Left ventricle myocardium inferior (tissue), 1 donor: ENCODE measurements at regions not wholly inside any gene's neighbourhood (a gene's known extent, or its start where the extent isn't known, plus 50 kb on each side); places are given as distances from the start of the nearest gene placed in this dataset.

Source experiments
- DNase-seq: peaks from one replicate; pipeline ENCODE4 v3.0.0-alpha.2; 2020
- H3K27ac ChIP-seq: fragments of 200-600 bp; replicated peaks from 2 replicates; pipeline ENCODE4 v1.8.0; 2021
- H3K27me3 ChIP-seq: fragments of 200-600 bp; 2 replicates; pipeline ENCODE4 v1.8.0; 2021; ENCODE audit warnings: low read depth
- H3K36me3 ChIP-seq: fragments of 200-600 bp; 2 replicates; pipeline ENCODE4 v1.8.0; 2021
- H3K4me1 ChIP-seq: fragments of 200-600 bp; 2 replicates; pipeline ENCODE4 v1.8.0; 2021
- H3K4me3 ChIP-seq: fragments of 200-600 bp; 2 replicates; pipeline ENCODE4 v1.8.0; 2021; ENCODE audit warnings: mild to moderate bottlenecking, moderate library complexity
- H3K9me3 ChIP-seq: fragments of 200-600 bp; replicated peaks from 2 replicates; pipeline ENCODE4 v1.8.0; 2021
- intact Hi-C: fragments of 100-400 bp; cut with micrococcal nuclease; formaldehyde crosslinking; loops from one replicate; pipeline ENCODE4 v1.11.0; 2022
- TF ChIP-seq, protein P1 (sequence below): fragments of 200-600 bp; IDR thresholded peaks from 2 replicates; pipeline ENCODE4 v1.8.0; 2021; ENCODE audit warnings: antibody characterized with exemption, mild to moderate bottlenecking, borderline replicate concordance
- donor health status: DM: no; HTN: yes; CAD: no; lungs with severe emphysema.

DNA sequence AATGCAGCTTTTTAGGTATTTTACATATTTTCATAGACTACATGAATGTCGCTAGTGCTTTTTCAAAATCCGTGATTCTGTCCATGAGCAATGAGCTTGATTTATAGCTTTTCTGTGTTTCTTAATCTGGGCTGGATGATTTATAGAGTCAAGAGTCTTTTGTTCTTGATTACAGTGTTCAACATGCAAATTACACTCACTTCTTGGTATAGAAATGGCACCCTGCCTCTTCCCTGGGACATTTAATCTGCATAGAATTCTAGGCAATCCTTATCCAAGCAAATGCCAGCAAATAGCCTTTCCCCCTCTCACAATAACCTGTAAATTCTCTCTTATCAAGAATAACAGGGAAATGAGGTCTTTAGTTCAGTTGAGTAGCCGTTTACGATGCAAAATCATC lies 246.2 kb upstream of the SEMA3C start:
- TF ChIP-seq, protein P1, sequence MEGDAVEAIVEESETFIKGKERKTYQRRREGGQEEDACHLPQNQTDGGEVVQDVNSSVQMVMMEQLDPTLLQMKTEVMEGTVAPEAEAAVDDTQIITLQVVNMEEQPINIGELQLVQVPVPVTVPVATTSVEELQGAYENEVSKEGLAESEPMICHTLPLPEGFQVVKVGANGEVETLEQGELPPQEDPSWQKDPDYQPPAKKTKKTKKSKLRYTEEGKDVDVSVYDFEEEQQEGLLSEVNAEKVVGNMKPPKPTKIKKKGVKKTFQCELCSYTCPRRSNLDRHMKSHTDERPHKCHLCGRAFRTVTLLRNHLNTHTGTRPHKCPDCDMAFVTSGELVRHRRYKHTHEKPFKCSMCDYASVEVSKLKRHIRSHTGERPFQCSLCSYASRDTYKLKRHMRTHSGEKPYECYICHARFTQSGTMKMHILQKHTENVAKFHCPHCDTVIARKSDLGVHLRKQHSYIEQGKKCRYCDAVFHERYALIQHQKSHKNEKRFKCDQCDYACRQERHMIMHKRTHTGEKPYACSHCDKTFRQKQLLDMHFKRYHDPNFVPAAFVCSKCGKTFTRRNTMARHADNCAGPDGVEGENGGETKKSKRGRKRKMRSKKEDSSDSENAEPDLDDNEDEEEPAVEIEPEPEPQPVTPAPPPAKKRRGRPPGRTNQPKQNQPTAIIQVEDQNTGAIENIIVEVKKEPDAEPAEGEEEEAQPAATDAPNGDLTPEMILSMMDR, result no peak
- H3K4me1 ChIP-seq, result peaks cover 10% of the 10 kb centered on the region
- H3K36me3 ChIP-seq, result no peaks in the 10 kb centered on the region
- no peak overlapping the region for H3K27ac ChIP-seq
- no peaks in the 10 kb centered on the region for H3K9me3 ChIP-seq
- no peak for DNase-seq
- H3K4me3 ChIP-seq, result no peak overlapping the region
- intact Hi-C loops, result no loop called here
- no peaks in the 10 kb centered on the region for H3K27me3 ChIP-seq

DNA sequence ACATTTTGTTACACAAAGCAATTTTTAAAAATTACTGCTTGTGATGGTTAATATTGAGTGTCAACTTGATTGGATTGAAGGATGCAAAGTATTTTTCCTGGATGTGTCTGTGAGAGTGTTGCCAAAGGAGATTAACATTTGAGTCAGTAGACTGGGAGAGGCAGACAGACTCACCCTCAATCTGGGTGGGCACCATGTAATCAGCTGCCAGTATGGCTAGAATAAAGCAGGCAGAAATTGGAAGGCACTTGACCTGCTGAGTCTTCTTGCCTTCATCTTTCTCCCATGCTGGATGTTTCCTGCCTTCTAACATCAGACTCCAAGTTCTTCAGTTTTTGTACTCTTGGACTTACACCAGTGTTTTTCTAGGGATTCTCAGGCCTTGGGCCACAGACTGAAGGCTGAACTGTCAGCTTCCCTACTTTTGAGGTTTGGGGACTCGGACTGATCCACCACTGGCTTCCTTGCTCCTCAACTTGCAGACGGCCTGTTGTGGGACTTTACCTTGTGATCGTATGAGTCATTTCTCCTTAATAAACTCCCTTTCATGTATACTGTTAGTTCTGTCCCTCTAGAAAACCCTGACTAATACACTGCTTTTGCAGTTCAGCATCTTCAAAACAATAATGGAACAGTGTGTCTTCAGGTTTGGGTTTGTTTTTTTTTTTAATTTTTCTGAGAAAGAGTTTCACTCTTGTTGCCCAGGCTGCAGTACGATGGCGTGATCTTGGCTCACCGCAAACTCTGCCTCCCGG lies 244.1 kb upstream of the SEMA3C start:
- no peak overlapping the region for H3K27ac ChIP-seq
- H3K4me3 ChIP-seq, result no peak overlapping the region
- no peaks in the 10 kb centered on the region for H3K27me3 ChIP-seq
- intact Hi-C loops, result no loop called here
- no peaks in the 10 kb centered on the region for H3K36me3 ChIP-seq
- no peaks in the 10 kb centered on the region for H3K9me3 ChIP-seq
- peaks cover 10% of the 10 kb centered on the region for H3K4me1 ChIP-seq
- DNase-seq, result no peak
- TF ChIP-seq, protein P1, result no peak

DNA sequence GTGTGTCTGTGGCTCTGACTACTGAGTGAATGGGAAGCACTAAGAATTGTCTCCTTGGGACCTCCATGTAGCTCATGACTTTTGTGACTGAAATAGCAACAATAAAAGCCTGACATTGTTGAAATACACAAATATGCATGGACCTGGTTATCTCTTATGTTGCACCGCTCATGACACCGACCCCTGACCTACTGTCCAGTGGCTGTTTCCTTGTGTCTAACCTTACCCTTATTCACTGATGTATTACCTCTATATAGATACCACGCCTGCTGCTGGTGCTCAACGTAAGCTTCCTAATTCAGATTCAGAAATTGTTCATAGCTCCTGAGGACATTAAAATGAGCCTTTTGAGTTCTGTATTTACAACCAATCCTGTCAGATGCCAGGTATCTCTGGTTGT lies 243.4 kb upstream of the SEMA3C start:
- no peak for DNase-seq
- intact Hi-C loops, result no loop called here
- Histone ChIP-seq H3K9me3 (no peaks in the 10 kb centered on the region), H3K36me3 (no peaks in the 10 kb centered on the region), H3K27ac (no peak overlapping the region), H3K4me3 (no peak overlapping the region), H3K4me1 (peaks cover 10% of the 10 kb centered on the region), H3K27me3 (no peaks in the 10 kb centered on the region)
- TF ChIP-seq, protein P1, result no peak

DNA sequence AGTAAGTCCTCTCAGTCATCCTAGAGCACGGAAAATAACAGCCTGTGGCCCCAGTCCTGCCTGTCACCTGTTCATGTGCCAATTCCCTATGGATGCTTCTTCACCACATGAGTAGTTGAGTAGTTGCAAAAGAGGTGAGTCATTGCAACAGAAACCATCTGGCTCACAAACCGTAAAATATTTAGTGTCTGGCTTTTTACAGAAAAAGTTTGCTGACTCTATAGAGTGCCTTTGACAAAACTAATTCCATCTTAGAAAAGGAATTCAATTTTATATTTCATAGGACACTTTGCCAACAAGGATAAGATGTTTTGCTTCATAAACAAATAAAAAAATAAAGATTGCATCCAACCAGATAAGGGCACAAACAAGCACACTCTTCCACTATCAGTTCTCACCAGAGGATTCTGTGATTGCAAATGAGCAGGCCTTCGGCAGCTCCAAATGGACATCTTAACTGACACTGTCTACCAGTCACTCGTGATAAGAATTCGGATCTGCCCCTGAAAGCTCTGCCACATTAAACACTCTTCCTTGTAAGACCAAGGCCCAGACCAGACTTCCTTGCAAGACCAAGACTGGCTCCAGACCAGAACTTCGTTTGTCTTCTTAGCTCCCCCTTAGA lies 242.7 kb upstream of the SEMA3C start:
- Histone ChIP-seq H3K4me3 (no peak overlapping the region), H3K27me3 (no peaks in the 10 kb centered on the region), H3K9me3 (no peaks in the 10 kb centered on the region), H3K36me3 (no peaks in the 10 kb centered on the region), H3K27ac (no peak overlapping the region), H3K4me1 (peaks cover 10% of the 10 kb centered on the region)
- DNase-seq, result no peak
- intact Hi-C loops, result no loop called here
- TF ChIP-seq, protein P1, result no peak

DNA sequence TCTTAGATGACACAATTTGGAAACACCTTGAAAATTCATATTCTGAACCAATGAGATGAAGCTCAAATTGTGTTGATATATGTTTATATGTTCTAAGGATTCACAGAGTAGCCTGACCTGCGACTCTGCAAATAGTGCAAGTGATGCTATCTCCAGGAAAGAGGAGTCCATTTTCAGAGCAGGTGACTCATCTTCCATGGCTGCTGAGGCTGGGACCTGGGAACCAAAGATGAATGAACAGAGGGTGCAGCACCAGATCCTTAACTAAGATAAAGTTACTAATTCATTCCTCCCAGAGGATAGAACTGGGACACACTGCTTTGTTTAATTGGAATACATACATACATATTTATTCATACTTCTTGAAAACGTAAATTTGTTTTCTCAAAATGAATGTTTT lies 240.6 kb upstream of the SEMA3C start:
- Histone ChIP-seq H3K27ac (no peak overlapping the region), H3K9me3 (no peaks in the 10 kb centered on the region), H3K27me3 (no peaks in the 10 kb centered on the region), H3K4me3 (no peak overlapping the region), H3K4me1 (peaks cover 10% of the 10 kb centered on the region), H3K36me3 (no peaks in the 10 kb centered on the region)
- intact Hi-C loops, result no loop called here
- no peak for DNase-seq
- TF ChIP-seq, protein P1, result no peak
